Natural killer cell treated with Interleukin-12 subunit alpha and Interleukin-12 subunit beta and Interleukin-15 and Interleukin-18, amount 100 ng/mL, for 72 hours (primary cell): ENCODE measurements at regions not wholly inside any gene's neighbourhood (a gene's known extent, or its start where the extent isn't known, plus 50 kb on each side); places are given as distances from the start of the nearest gene placed in this dataset.
"Not testable (repeated sequence)": the region's sequence is repeated elsewhere in the genome, so short reads cannot be mapped to it uniquely, and the experiment has no call there.

ENCODE experiments used
- ATAC-seq, 2 donors: fragments of 150-1000 bp; cut with Tn5 transposase in 1 of 2; sonication (Bioruptor Pico), chemical (Tn5 transposase) in 1 of 2; 2 replicates each; pipeline ENCODE4 v1.10.0; 2021
- DNase-seq: peaks from one replicate; pipeline ENCODE4 v3.0.0; 2022; ENCODE audit warnings: low spot score
- H3K27ac Mint-ChIP-seq, 2 donors: 1 replicate in 1 of 2; 2 replicates in 1 of 2; pipeline ENCODE4 v1.8.0; 2022; ENCODE audit warnings: mixed read lengths in 2 of 2, mild to moderate bottlenecking in 1 of 2, moderate library complexity in 1 of 2
- H3K27me3 Mint-ChIP-seq, 2 donors: 1 replicate in 1 of 2; 2 replicates in 1 of 2; pipeline ENCODE4 v1.8.0; 2022; ENCODE audit warnings: mixed read lengths in 2 of 2
- H3K36me3 Mint-ChIP-seq: one replicate; pipeline ENCODE4 v1.8.0; 2022; ENCODE audit warnings: mixed read lengths
- H3K4me1 Mint-ChIP-seq, 2 donors: 1 replicate in 1 of 2; 2 replicates in 1 of 2; pipeline ENCODE4 v1.8.0; 2022; ENCODE audit warnings: low read depth in 2 of 2, mixed read lengths in 2 of 2, mild to moderate bottlenecking in 1 of 2
- H3K4me3 Mint-ChIP-seq: one replicate; pipeline ENCODE4 v1.8.0; 2022; ENCODE audit warnings: mixed read lengths
- H3K9me3 Mint-ChIP-seq: 2 replicates; pipeline ENCODE4 v1.8.0; 2022; ENCODE audit warnings: mixed read lengths

DNA sequence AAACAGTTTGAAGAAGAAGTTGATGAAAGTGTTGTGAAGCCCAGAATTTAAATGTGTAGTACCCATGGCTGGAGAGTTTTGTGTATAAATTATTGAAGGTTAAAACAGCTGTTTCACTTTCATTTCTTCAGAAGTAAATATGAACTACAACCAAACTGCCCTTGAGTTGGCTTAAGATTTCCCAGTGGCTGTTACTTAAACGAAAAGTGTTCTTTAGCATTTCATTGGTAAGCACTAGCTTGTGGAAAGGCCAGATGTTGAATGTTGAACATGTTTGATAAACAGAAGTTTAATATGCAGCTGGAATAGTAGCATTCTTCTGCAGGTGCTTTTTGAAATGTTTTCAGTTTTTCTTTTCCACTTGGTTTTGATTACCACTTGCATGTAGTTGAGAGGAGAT is 83.2 kb upstream of the TNRC6B start:
- peaks cover 31 to 50% of the 10 kb centered on the region in 2 donors for H3K4me1 Mint-ChIP-seq
- H3K36me3 Mint-ChIP-seq = no peaks in the 10 kb centered on the region
- peak overlapping the region; percentile 61 to 83 for H3K27ac Mint-ChIP-seq
- DNase-seq = no peak
- ATAC-seq = no peak
- H3K9me3 Mint-ChIP-seq = no peaks in the 10 kb centered on the region
- no peaks in the 10 kb centered on the region for H3K27me3 Mint-ChIP-seq
- peak overlapping the region; percentile 80 for H3K4me3 Mint-ChIP-seq

DNA sequence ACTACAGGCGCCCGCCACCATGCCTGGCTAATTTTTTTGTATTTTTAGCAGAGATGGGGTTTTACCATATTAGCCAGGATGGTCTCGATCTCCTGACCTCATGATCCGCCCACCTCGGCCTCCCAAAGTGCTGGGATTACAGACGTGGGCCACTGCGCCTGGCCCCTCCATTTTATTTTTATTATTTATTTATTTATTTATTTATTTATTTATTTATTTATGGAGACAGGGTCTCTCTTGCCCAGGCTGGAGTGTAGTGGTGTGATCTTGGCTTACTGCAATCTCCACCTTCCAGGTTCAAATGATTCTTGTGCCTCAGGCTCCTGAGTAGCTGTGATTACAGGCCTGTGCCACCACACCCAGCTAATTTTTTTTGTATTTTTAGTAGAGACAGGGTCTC is 77.8 kb upstream of the TNRC6B start:
- not testable (repeated sequence) for H3K27ac Mint-ChIP-seq, H3K27me3 Mint-ChIP-seq, H3K9me3 Mint-ChIP-seq, ATAC-seq, H3K36me3 Mint-ChIP-seq, H3K4me3 Mint-ChIP-seq, DNase-seq
- peaks cover 23 to 31% of the 10 kb centered on the region in 2 donors for H3K4me1 Mint-ChIP-seq

DNA sequence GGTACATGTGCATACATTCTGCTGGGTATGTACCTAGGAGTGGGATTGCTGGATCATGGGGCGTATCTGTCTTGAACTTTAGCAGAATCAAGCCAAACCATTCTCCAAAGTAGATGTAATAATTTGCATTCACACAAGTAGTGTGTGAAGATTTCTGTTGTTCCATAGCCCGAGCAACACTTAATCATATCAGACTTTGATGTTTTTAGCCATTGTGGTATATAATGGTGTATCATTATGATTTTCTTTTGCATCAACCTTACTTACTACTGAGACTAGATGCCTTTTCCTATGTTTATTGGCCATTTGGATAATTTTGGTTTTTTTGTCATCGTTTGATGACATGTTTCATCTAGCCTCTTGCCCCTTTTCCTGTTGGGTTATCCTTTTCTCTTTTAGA is 72.0 kb upstream of the TNRC6B start:
- no peaks in the 10 kb centered on the region for H3K36me3 Mint-ChIP-seq
- peak overlapping the region; percentile 88 for H3K27ac Mint-ChIP-seq
- ATAC-seq = no peak
- H3K27me3 Mint-ChIP-seq = no peaks in the 10 kb centered on the region
- H3K4me3 Mint-ChIP-seq = peak overlapping the region; percentile 93
- H3K9me3 Mint-ChIP-seq = no peaks in the 10 kb centered on the region
- no peak for DNase-seq
- H3K4me1 Mint-ChIP-seq = peaks cover 40 to 45% of the 10 kb centered on the region in 2 donors

DNA sequence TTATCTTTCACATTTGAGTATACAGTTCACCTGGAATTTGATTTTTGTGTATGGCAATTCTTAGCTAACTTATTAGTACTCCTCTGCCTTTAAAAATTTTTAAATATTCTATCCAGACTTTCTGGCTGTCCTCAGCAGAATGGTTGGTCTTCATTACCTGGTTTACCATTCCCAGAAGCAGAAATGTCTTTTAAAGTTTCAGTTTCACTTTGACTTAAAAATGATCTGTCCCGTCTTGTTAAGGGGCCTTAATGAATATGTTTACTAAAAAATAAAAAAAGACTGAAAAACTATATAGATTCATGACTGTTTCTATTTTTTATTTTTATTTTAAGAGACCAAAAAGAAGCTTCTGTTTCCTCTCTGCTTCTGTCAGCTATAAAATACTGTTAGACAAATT is 70.5 kb upstream of the TNRC6B start:
- Mint-ChIP-seq H3K27ac (peak overlapping the region; percentile 88), H3K27me3 (no peaks in the 10 kb centered on the region), H3K4me1 (peaks cover 47 to 49% of the 10 kb centered on the region in 2 donors), H3K36me3 (no peaks in the 10 kb centered on the region), H3K9me3 (no peaks in the 10 kb centered on the region), H3K4me3 (peak overlapping the region; percentile 93)
- DNase-seq = no peak
- no peak for ATAC-seq

DNA sequence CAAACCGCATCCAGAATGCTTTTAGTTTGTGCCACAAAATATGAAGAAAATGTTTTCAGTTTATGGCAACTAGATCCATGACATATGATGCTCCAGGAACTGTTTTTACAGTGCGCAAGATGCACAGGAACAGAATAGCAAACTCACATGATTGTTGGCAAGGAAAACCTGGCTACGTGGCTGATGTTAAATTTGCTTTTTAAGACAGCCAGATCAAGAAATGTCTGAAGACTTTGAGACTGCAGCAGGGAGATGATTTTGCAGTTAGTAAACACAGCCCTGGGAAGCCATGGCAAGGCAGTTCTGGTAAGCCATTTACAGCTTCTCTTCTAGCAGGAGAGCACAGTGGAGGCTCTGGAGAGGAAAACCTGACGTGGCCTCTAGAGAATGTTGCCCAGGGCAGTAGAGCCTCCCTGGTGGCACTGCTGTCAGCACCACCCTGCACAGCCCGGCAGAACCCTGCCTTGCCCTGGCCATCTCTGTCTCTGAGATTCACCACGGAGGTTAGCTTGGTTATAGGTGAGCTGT is 69.8 kb upstream of the TNRC6B start:
- DNase-seq (peak; percentile 61), ATAC-seq (peak; percentile 70 to 85)
- no peaks in the 10 kb centered on the region for H3K27me3 Mint-ChIP-seq
- H3K4me1 Mint-ChIP-seq = peaks cover 51 to 53% of the 10 kb centered on the region in 2 donors
- peak overlapping the region; percentile 93 for H3K4me3 Mint-ChIP-seq
- no peaks in the 10 kb centered on the region for H3K9me3 Mint-ChIP-seq
- peak overlapping the region; percentile 88 for H3K27ac Mint-ChIP-seq
- H3K36me3 Mint-ChIP-seq = no peaks in the 10 kb centered on the region

DNA sequence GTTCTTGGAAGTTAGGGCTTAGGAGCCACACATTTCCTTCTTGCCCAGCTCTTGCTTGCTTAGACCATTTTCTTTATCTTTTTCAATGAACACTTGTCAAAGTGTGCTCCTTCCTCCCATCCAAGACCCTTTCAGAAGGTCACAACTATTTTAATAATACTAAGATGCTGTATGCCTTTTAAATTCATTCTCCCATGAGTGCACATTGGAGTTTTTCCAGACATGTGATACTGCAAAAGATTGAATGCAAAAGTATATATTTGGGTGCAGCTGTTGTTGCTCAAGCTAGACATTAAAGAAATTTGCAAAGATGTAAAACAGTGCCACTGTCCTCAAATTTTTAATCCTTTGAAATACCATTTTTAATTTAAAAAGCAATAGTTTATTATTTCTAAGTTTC is 69.3 kb upstream of the TNRC6B start:
- no peaks in the 10 kb centered on the region for H3K36me3 Mint-ChIP-seq
- H3K27ac Mint-ChIP-seq = peak overlapping the region; percentile 88
- H3K4me3 Mint-ChIP-seq = peak overlapping the region; percentile 93
- no peaks in the 10 kb centered on the region for H3K27me3 Mint-ChIP-seq
- no peaks in the 10 kb centered on the region for H3K9me3 Mint-ChIP-seq
- peaks cover 51 to 52% of the 10 kb centered on the region in 2 donors for H3K4me1 Mint-ChIP-seq
- no peak for ATAC-seq
- no peak for DNase-seq

DNA sequence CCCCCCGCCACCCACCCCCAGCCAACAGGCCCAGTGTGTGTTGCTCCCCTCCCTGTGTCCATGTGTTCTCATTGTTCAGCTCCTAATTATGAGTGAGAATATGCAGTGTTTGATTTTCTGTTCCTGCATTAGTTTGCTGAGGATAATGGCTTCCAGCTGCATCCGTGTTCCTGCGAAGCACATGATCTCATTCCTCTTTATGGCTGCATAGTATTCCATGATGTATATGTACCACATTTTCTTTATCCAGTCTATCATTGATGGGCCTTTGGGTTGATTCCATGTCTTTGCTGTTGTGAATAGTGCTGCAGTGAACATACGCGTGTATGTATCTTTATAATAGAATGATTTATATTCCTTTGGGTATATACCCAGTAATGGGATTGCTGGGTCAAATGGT is 68.8 kb upstream of the TNRC6B start:
- Mint-ChIP-seq H3K4me1 (peaks cover 52 to 54% of the 10 kb centered on the region in 2 donors), H3K27ac (peak overlapping the region in 1 of 2 donors; percentile 88), H3K4me3 (peak overlapping the region; percentile 10)
- DNase-seq, ATAC-seq, H3K9me3 Mint-ChIP-seq, H3K36me3 Mint-ChIP-seq, H3K27me3 Mint-ChIP-seq: not testable (repeated sequence)

DNA sequence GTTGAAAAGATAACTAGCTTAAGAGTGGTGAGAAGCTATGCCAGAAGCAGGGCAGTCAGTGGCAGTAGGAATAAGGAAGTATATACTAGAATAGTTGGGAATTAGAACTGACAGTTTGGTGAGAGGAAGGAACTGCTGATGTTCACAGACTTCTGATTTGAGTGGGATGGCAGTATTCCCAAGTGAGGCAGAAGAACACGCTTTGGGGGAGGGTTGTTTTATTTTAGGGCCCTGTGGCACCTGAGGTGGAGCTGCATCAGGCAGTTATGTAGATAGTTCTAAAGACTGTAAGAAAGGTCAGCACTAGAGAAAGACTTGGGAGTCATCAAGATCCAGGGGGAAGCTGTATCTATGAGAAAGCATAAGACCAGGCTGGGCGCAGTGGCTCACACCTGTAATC is 66.3 kb upstream of the TNRC6B start:
- H3K4me1 Mint-ChIP-seq = peaks cover 53 to 56% of the 10 kb centered on the region in 2 donors
- no peaks in the 10 kb centered on the region for H3K27me3 Mint-ChIP-seq
- no peak overlapping the region for H3K4me3 Mint-ChIP-seq
- no peaks in the 10 kb centered on the region for H3K36me3 Mint-ChIP-seq
- no peak for ATAC-seq
- no peak for DNase-seq
- H3K27ac Mint-ChIP-seq = peak overlapping the region; percentile 12 to 13
- no peaks in the 10 kb centered on the region for H3K9me3 Mint-ChIP-seq

DNA sequence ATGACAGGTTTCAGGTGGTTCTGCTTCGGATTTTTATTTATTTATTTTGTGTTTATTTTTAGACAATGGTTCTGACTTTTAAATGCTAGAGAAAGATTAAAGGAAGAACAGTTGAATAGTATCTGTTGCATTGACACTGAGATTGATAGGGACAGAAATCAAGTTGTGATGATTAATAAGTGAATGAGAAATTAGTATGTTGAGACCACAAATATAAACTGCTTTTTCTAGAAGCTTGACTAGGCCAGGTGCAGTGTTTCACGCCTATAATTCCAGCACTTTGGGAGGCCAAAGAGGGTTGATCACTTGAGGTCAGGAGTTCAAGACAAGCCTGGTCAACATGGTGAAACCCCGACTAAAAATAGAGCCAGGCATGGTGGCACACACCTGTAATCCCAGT is 65.1 kb upstream of the TNRC6B start:
- no peak for DNase-seq
- ATAC-seq = no peak
- Mint-ChIP-seq H3K4me3 (no peak overlapping the region), H3K27ac (peak overlapping the region in 1 of 2 donors; percentile 48), H3K36me3 (no peaks in the 10 kb centered on the region), H3K27me3 (no peaks in the 10 kb centered on the region), H3K4me1 (peaks cover 56% of the 10 kb centered on the region in 2 donors), H3K9me3 (no peaks in the 10 kb centered on the region)

DNA sequence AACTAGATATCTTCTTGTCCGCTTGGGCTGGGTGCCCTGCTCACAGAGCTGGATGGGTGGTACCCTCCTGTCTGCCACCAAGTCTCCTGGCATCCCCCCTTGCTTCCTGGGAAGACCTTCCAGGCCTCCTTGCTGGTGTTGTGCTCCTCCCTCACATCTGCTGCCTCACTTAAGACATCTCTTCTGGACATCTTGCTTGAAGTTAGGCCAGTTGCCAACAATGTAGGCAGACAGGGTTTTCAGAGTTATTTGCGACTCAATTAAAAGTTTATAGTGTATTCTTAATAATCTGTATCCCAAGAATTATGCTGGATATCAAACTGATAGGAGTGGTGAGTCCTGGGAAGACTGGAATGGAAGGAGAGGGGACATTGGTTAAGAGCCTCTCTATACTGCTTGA is 64.0 kb upstream of the TNRC6B start:
- no peak overlapping the region for H3K27ac Mint-ChIP-seq
- ATAC-seq = no peak
- H3K27me3 Mint-ChIP-seq = no peaks in the 10 kb centered on the region
- no peaks in the 10 kb centered on the region for H3K36me3 Mint-ChIP-seq
- peaks cover 46 to 51% of the 10 kb centered on the region in 2 donors for H3K4me1 Mint-ChIP-seq
- DNase-seq = no peak
- no peaks in the 10 kb centered on the region for H3K9me3 Mint-ChIP-seq
- no peak overlapping the region for H3K4me3 Mint-ChIP-seq

DNA sequence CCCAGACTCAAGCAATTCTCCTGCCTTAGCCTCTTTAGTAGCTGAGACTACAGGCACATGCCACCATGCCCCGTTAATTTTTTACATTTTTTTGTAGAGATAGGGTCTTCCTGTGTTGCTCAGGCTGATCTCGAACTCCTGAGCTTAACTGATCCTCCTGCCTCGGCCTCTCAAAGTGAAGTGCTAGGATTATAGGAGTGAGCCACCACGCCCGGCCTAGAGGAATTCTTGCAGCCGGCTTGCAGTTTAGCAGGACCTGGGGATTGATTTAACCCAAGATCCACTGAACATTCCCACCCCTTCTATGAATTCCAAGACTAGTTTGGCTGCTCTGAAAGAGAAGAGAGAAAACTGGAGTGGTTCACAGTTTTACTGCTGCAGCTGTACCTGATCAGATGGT is 63.3 kb upstream of the TNRC6B start:
- DNase-seq (no peak), ATAC-seq (no peak)
- Mint-ChIP-seq H3K4me1 (peaks cover 42 to 48% of the 10 kb centered on the region in 2 donors), H3K36me3 (no peaks in the 10 kb centered on the region), H3K9me3 (no peaks in the 10 kb centered on the region), H3K27ac (no peak overlapping the region), H3K27me3 (no peaks in the 10 kb centered on the region), H3K4me3 (no peak overlapping the region)

DNA sequence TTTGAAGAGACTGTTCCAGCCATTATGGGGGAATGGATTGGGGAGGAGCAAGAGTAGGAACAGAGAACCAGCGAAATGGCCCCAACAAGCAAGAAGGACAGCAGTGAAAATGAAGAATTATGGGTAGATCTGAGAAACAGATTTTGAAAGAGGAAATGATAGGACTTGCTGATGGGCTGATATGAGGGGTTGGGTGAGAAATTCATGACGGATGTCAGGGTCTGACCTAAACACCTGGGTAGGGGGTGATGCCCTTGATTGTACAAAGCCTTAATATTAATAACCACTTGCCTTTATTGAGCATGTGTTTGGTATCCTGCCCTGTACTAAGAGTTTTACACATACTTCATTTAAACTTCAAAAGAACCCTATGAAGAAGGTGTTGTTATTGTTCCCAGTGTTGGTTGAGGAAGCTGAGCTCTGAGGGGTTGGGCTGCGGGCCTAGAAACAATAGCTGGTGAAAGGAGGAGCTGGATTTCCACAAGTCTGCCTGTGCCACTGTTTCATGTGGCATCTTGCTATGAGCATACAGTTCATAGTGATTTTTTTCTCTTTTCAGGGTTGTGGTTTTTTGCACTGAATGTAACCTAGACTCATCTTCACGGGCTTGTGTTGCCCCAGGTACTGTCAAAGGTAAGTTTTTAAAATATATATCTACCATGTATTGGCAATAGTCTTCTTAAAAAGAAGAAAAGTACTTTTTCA is 61.1 kb upstream of the TNRC6B start:
- peaks cover 48 to 50% of the 10 kb centered on the region in 2 donors for H3K4me1 Mint-ChIP-seq
- H3K27ac Mint-ChIP-seq = peak overlapping the region; percentile 53 to 85
- no peak for DNase-seq
- H3K4me3 Mint-ChIP-seq = peak overlapping the region; percentile 27
- ATAC-seq = peak in 1 of 2 donors; percentile 52
- H3K9me3 Mint-ChIP-seq = no peaks in the 10 kb centered on the region
- H3K27me3 Mint-ChIP-seq = no peaks in the 10 kb centered on the region
- no peaks in the 10 kb centered on the region for H3K36me3 Mint-ChIP-seq

DNA sequence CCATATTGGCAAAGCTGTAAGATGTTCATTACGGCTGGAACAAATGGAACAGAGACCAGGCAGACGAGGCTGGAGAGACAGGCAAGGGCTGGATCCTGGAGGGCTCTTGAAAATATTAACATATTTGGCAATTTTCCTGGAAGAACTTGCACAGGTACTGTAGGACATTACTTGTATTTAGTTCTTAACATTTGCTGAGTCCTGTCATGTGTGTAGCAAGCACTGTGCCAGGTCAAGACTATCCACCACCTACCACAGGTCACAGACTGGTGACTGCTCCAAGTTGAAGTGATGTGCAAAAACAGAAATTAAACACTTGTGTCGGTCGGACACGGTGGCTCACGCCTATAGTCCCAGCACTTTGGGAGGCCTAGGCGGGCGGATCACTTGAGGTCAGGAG is 58.7 kb upstream of the TNRC6B start:
- H3K4me3 Mint-ChIP-seq = no peak overlapping the region
- no peak for ATAC-seq
- H3K27me3 Mint-ChIP-seq = no peaks in the 10 kb centered on the region
- H3K4me1 Mint-ChIP-seq = peaks cover 43 to 52% of the 10 kb centered on the region in 2 donors
- H3K27ac Mint-ChIP-seq = no peak overlapping the region
- H3K36me3 Mint-ChIP-seq = no peaks in the 10 kb centered on the region
- no peaks in the 10 kb centered on the region for H3K9me3 Mint-ChIP-seq
- no peak for DNase-seq

DNA sequence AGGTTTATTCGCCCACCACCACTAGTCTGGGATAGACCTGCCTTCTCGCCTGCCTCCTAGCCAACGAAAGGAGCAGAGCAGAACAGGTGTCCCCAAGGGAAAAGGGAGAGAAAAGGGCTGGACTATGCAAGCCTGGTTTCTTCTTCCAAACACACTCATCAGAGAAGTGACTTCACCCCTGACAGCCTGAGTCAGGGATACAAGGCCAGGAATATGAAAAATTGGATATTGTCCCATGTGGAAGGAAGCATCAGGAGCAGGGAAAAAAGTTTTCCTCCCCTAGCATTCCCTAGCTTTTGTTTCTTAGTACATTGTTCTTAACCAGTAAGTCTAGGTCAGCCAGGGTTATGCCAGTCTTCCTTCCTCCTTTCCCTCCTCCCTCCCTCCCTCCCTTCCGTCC is 56.9 kb upstream of the TNRC6B start:
- DNase-seq (no peak), ATAC-seq (no peak)
- H3K9me3 Mint-ChIP-seq = no peaks in the 10 kb centered on the region
- no peak overlapping the region for H3K4me3 Mint-ChIP-seq
- H3K36me3 Mint-ChIP-seq = no peaks in the 10 kb centered on the region
- no peaks in the 10 kb centered on the region for H3K27me3 Mint-ChIP-seq
- H3K27ac Mint-ChIP-seq = peak overlapping the region in 1 of 2 donors; percentile 59
- H3K4me1 Mint-ChIP-seq = peaks cover 40 to 42% of the 10 kb centered on the region in 2 donors
